ENCODE measurements at regions not wholly inside any gene's neighbourhood (a gene's known extent, or its start where the extent isn't known, plus 50 kb on each side); places are given as distances from the start of the nearest gene placed in this dataset.
"Not testable (repeated sequence)": the region's sequence is repeated elsewhere in the genome, so short reads cannot be mapped to it uniquely, and the experiment has no call there.

DNA sequence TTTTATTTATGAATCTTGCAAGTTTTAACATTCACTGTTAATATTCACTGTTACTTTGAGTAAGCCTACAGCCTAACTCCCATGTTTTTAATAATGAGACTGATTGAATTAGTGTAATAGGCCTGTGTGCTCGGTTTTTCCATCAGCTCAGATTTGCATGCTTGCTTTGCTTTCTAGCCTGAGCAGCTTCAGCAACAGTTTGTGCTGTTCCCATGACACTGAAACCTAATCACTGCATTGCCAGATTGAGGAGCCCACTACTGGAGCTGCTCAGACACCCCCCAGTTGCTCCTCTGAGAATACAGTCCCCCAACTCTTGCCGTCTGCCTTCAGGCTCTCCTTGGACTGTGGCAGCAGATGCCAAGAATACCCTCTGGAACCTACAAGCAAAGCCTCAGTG, 695.4 kb downstream of the BRINP3 start:
- DNase-seq (ENCODE audit: low read depth, low spot score), result no peak

DNA sequence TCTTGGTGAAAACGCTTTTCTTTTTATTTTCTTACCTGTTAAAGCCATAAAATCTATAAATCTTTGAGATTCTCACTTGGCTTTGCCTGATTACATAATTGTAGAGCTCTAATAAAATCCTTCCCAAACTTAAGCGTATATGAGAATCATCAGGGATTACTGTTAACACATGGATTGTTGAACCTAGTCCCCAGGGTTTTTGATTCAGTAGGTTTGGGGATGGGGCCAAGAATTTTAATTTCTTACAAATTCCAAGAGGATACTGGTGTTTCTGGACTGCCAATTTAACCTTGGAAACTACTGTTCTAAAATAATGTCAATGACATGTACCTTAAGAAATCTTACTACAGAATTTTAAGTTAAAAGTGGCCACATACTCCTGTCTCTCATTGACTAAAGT, 694.2 kb downstream of the BRINP3 start:
- no peak for DNase-seq (ENCODE audit: low read depth, low spot score)

DNA sequence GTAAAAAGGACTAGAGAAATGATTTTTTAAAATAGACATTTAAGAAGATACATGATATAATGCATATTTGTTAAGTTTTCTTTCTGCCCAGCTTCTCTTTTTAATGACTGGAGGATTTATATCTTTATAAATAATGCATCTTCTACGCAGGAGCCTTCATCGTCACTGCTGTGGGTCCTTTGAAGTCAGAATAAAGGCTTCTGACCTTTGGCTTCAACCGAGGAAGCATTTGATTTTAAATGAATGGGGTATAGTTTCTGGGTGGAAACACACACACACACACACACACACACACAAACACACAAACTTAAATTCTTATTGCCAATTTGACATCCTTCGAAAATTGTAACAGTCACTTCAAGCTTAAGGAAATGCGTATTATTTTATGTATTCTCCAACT, 690.9 kb downstream of the BRINP3 start:
- DNase-seq (ENCODE audit: low read depth, low spot score), result no peak

DNA sequence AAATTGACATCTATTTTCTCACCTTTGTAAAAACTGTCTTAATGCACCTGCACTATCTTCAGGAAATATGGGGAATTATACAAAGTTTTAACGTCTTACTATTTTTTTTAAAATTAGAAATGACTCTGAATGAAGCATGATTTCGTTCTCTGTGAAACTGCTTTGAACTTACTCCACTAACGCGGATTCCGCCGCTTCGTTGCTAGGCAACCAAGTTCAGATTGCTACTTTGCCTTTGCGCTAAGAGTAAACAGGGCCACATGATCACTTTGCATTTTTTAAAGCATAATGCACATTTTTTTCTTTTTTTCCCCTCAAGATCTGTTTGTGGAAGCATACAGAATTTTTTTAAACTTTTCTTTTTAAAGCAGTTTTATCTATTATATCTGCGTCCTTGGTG, 690.5 kb downstream of the BRINP3 start:
- no peak for DNase-seq (ENCODE audit: low read depth, low spot score)

DNA sequence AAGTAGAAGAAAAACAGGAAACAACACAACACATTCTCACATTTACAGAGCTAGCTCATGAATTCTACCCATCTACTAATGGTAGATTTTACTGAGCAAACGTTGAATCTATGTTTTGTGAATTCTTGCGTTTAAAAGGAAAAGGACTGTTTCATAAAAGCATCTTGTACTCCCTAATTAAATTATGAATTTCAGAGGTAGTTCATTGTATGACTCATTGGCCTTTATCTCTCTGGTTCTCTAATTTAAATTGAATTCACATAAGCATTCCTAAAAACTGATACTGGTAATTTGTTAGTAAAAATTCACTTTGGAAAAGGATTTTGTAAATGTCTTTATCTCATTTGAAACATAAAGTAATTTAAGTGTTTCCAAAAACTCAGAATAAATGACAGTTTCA, 687.3 kb downstream of the BRINP3 start:
- no peak for DNase-seq (ENCODE audit: low read depth, low spot score)

DNA sequence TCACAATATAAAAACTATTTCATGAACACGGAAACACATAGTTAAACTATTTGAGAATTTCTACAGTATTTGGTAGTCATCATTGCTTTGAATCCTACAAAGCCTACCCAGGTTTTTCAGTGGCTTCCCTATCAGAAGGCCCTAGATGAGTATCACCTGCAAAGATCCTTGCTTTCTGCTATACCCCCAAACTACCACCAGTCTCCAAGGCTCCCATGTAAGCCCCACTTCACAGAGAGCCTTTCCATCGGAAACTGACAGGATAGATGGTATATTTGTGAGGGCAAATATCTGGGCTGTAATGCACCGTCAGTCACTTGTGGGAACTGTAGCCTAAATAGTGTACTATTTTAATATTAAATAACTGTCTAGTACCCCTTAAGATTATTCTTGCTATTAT, 674.3 kb downstream of the BRINP3 start:
- no peak for DNase-seq (ENCODE audit: low read depth, low spot score)

DNA sequence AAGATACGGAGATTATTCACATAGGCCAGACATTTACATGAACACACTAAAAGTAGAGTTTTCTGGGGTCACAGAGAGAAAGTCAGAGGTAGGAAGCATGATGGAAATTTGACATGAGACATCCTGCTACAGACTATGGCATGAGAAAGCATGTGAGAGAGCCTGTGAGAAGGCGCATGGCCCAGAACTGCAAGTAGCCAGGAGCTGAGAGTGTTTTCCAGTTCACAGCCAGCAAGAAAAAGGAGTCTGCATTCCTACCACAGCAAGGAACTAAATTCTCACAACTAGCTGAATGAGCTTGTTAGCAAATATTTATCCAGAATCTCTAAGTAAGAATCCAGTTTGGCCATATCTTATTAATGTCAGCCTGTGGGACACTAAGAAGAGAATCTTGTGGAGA, 673.3 kb downstream of the BRINP3 start:
- DNase-seq (ENCODE audit: low read depth, low spot score), result no peak

DNA sequence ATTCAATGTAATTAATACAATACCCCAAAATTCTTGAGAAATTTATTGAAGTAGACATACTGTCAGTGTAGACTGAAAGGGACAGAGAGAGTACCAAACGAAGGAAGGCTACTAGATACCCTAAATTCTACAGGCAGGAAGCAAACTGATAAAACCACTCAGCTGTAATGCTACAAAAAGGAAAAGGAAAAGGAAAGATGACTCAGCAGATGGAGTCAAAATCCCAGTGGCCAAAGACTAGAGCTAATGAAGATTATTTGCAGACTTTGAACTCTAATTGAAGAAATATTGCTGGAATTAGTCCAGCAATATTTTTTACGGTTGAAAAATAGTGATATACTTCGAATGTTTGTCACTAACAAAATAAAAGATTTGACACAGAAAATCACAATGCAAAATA, 671.9 kb downstream of the BRINP3 start:
- no peak for DNase-seq (ENCODE audit: low read depth, low spot score)

DNA sequence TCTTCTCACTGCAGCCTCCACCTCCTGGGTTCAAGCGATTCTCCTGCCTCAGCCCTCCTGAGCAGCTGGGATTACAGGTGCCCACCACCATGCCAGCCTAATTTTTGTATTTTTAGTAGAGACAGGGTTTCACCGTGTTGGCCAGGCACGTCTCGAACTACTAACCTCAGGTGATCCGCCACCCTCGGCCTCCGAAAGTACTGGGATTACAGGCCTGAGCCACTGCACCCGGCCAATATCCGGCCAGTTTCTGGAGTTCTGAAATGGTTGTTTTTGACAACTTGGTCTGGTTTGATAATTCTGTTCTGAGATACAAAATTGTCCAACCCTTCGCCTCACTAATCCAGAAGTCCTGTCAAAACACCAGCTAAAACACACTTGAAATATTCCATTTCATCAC, 667.0 kb downstream of the BRINP3 start:
- not testable (repeated sequence) for DNase-seq (ENCODE audit: low read depth, low spot score)

DNA sequence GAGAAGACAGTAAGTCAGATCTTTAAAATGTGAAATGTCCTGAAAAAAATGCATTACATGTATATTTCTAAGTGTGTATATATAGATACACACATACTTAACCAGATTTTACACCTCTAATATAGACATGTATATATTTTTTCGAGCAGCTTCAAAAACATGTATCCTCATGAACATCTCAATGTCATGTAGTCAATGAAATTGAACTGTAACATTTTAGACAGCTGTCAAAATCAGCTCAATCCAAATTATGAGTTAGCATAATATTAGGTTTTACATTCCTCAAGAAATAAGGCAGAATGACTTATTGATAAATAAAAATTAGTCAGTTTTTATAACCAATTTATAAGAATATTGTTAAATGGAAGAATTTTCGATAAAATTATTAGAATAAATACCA, 665.7 kb downstream of the BRINP3 start:
- no peak for DNase-seq (ENCODE audit: low read depth, low spot score)

DNA sequence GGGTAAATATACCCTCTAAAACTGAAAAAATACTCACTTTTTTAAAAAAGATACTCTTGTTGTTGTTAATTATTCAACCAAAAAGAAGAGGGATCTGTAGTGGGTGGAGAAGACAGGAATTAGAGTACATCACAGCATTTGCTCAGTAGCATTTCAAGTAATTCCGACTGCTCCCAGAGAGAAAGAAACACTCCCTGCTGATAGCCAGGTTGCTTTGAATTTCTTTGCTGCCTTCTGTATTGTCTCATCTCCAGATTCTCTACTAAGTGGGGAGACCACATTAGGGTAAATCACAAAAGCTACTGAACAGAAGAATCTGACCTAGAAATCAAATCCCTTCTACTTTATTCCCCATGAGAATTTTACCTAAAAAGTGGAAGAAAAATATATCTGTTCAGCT, 661.1 kb downstream of the BRINP3 start:
- no peak for DNase-seq (ENCODE audit: low read depth, low spot score)

DNA sequence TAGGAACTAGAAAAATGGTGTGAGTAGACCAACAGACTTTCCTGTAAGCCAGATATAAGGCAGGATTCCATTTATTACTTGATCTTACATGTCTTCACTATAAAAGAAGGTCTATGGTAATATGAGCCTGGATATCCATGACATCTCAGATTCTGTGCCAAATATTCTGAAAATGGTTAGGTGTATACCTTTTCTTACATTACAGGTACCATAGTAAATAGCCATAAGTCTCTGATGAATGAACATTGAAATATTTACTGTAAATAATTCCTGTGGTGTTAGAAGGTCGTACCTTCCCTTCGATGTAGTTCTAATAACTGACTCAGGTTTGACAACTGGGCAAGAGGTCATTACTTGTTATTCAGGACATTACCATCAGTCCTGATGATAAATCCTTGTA, 657.9 kb downstream of the BRINP3 start:
- no peak for DNase-seq (ENCODE audit: low read depth, low spot score)

DNA sequence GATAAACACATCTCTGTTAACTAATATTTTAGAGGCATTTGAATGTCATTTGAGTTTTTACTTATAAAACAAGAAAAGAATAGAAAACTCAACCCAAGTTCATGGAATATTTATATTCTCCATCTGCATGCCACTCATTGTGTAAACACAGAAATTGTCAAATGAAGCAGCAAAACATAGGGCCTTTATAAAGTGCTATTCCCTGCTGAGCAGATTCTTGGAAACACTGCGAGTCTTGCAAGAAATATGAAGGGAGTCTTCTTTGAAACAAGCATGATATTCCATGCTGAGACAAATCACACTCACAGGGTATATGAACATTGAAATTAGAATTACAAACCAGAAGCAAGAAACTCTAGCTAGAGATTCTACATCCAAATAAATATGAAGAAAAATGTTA, 655.8 kb downstream of the BRINP3 start:
- DNase-seq (ENCODE audit: low read depth, low spot score), result no peak

DNA sequence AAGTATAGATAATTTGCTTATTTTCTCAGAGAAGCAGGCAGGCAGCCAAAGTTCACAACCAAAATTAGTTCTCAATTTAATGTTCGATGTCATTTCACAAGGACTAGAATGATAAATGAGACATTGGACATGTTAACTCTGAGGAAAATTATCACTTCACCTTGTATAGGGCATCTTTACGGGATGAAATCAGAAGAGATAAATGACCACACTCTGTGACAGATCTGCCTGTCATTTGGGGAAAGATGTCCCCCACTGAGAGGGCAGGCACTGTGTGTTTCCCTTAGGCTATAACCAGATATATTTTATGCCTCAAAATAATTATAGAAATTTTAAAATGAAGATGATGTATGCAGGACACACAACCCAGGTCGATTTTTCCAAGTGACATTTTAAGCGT, 642.9 kb downstream of the BRINP3 start:
- no peak for DNase-seq (ENCODE audit: low read depth, low spot score)

DNA sequence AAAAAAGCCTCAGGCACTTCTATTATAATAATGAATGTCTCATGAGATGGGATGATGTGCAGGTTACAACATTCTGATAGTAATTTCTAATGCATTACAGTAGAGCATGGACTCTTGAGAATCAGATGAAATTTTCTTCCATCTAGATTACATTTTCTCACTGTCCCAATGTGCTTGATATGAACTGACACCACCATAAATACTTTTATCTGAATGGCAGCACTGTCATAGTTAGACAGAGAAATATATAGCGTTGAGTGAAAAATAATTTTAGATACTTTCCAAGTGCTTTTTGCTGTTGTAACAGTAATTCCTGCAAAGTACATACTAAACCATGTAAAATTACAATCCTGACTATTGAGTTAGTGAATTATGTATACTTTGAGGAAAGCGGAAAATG, 630.1 kb downstream of the BRINP3 start:
- no peak for DNase-seq (ENCODE audit: low read depth, low spot score)

DNA sequence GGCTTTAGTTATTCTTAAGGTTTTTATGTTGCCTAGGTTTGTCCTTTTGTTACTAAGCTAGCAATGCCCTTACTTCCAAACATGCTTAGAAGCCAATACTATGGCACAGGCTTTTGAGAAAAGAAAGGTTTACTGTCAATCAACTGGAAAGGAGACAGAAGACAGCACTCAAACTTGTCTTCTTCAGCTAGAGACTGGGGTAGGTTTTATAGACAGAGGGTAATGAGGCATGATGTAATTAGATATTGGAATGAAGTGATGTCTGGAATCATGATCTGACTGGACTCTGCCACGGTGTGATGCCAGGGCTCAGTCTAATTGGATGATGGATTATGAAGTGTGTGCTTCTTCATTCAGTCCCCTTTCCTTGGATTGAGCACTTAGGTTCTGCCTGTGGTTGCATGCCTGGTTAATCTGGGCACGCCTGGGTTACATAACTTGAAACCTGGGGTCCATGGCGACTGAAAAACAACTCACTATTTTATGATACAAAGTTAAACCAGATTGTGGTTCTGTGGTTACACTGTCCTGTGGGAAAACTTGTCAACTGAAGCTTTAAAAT, 625.8 kb downstream of the BRINP3 start:
- no peak for DNase-seq (ENCODE audit: low read depth, low spot score)

DNA sequence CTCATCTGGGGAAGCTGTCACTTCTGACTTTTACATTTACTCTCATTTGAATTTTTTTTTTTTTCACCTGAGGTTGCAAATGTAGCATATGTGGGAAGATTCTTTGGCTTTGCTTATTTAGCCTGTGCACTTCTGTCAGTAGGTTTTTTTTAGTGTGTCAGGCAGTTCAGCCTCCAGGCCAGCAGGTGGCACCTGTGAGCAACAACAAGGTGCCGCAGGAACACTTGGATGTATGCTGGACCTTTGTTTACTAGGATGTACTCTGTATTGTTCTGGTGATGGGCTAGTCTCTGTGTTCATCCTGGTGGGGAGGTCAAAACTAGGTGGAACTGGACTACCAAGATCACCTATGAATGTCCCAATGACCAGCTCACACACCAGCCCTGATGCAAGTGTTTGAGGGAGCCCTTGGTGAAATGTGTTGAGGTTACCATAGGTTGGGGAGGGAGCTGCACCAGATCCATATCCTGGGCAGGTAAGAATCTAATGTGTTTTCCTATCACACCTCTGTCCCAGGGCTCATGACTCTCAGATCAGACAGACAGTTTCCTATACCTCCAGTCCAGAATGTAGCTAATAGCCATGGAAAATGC, 618.2 kb downstream of the BRINP3 start:
- DNase-seq (ENCODE audit: low read depth, low spot score), result no peak

DNA sequence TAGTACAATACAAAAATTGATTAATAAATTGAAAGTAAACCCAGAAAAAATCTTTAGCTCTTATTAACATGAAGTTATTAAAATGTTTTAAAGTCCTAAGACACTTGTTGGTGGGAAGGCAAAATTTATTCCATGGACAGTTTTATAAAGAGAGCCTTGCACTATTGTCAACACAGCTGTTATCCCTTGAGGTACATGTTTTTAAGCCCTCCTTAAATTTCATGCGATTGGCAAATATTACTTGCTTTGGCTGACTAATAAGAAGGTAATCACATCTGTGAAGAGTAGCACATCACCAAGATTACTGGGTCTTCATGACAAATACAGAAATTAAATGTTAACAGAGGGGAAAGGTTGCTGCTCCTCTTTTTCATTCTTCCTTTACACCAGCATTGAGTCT, 611.1 kb downstream of the BRINP3 start:
- no peak for DNase-seq (ENCODE audit: low read depth, low spot score)

DNA sequence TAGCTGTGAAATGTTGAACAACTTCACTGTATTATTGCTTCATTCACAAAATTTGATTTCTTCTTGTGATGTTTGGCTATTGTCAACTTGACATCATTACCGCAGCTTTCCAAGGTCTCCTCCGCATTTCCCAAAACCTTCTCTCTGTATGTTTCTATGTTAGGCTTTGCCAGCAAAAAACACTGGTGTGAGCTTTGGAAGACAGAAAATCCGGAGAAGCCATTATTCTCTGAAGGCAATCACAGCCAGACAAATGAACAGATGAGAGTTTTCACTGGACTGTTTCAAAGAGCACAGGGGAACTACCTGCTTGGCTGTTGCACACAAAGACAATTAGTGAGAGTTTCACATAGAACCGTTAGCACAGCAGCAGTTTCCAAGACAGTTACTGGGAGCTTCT, 609.6 kb downstream of the BRINP3 start:
- no peak for DNase-seq (ENCODE audit: low read depth, low spot score)

DNA sequence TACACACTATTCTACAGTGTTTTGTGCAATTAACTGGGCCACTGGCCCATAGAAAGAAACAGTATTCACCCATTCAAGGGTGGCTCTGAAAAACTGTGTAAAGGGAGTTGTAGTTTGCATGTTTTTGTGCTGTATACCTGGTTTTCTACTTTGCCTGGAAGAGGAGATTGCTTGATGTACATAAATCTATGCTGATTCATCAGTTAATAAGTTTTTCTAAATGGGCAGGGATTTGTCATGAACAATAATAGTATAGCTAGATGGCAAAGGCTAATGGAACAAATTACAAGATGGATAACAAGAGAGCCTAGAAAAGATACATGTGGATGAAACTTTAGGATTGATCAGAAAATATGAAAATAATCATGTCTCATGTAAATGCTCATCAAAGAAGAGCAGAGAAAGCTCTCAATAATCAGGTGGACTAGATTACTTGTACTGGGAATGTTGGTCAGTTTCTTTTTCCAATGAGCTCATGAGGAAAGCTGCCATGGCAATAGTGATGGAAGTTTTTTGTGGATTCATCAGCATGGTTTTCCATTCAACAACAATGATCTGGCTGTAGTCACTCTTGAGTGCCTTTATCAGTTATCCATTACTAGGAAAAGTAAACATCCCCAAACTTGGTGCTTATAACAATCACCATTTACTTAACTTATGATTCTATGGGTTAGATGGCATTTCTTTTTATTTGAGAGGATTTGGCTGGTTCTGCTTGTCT, 602.8 kb downstream of the BRINP3 start:
- no peak for DNase-seq (ENCODE audit: low read depth, low spot score)

DNA sequence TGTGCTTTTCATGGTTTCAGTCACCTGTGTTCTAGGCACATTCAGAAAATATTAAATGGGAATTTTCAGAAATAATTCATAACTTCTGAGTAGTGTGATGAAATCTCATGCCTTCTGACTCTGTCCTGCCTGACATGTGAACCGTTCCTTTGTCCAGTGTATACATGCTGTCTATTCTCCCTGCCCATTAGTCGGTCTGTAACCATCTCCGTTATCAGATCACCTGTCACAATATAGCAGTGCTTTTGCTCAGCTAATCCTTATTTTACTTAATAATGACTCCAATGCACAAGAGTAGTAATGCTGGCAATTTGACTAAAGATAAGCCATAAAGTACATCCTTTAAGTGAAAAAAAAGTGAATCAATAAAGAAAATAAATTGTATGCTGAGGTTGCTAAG, 597.5 kb downstream of the BRINP3 start:
- no peak for DNase-seq (ENCODE audit: low read depth, low spot score)

DNA sequence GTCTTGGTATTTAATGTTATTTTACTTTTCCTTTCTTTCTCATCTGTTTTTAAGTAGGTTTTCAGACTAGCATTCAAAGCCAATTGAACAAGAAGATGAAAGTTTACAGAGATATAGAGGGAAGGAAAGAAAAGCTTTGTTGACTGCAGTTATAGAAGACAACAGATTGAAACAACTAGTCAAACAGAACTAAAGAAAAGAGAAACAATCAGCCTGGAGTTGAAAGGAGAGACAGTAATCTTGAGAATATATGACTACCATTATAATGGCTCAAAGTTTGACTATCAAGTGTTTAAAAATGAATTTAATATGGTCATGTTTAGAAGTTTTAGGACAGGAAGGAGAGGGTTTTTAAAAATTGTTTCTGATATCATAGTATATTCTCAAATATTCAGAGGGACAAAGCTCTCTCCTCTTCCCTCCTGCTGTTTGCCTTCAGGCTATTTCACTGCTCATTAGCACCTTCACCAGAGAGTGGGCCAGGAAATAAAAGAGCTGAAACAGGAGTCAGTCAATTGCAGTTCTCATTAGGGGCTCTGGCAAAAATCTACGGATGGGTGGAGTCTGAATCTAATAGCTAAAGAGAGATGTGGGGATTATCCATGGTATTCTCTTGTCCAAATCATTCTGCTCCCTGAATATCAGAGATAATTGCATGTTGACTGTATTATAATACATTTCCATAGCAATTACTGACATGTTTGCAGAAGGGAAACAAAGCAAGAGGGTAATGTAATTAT, 577.8 kb downstream of the BRINP3 start:
- DNase-seq (ENCODE audit: low read depth, low spot score), result no peak

DNA sequence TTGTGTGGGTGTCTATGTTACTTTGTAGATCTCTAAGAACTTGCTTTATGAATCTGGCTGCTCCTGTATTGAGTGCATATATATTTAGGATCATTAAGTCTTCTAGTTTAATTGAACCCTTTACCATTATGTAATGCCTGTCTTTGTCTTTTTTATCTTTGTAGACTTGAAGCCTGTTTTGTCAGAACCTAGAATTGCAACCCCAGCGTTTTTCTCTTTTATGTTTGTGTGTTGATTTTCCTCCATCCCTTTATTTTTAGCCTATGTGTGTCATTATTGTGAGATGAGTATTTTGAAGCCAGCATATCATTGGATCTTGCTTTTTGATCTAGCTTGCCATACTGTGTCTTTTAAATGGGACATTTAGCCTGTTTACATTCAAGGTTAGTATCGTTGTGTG, 573.2 kb downstream of the BRINP3 start:
- no peak for DNase-seq (ENCODE audit: low read depth, low spot score)

Measured in pulmonary artery endothelial cell (primary cell).